ENCODE measurements at regions not wholly inside any gene's neighbourhood (a gene's known extent, or its start where the extent isn't known, plus 50 kb on each side); places are given as distances from the start of the nearest gene placed in this dataset.

DNA sequence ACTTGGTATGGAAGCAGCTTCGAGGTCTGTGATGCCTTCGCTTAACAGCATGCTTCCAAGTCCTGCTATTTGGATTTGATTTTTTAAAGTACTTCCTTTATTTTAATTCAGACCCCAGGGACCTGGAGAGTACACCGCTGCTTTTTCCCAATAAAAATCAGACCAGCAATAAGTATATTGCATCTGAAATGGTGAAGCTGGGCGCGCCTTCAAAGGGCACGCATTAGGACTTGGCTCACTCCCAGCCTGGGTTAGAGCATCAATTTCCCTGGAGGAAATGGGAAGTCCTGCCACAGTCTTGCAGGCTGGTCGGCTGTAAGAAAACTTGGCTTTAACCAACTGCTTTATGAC, 325.1 kb downstream of the RRAGC start (continued):
- TF ChIP-seq, protein P1, sequence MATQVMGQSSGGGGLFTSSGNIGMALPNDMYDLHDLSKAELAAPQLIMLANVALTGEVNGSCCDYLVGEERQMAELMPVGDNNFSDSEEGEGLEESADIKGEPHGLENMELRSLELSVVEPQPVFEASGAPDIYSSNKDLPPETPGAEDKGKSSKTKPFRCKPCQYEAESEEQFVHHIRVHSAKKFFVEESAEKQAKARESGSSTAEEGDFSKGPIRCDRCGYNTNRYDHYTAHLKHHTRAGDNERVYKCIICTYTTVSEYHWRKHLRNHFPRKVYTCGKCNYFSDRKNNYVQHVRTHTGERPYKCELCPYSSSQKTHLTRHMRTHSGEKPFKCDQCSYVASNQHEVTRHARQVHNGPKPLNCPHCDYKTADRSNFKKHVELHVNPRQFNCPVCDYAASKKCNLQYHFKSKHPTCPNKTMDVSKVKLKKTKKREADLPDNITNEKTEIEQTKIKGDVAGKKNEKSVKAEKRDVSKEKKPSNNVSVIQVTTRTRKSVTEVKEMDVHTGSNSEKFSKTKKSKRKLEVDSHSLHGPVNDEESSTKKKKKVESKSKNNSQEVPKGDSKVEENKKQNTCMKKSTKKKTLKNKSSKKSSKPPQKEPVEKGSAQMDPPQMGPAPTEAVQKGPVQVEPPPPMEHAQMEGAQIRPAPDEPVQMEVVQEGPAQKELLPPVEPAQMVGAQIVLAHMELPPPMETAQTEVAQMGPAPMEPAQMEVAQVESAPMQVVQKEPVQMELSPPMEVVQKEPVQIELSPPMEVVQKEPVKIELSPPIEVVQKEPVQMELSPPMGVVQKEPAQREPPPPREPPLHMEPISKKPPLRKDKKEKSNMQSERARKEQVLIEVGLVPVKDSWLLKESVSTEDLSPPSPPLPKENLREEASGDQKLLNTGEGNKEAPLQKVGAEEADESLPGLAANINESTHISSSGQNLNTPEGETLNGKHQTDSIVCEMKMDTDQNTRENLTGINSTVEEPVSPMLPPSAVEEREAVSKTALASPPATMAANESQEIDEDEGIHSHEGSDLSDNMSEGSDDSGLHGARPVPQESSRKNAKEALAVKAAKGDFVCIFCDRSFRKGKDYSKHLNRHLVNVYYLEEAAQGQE (IDR thresholded peaks at IDR 0.05; ENCODE audit: low read depth) = no peak
- TF ChIP-seq TCF7L2 (IDR thresholded peaks at IDR 0.05; ENCODE audit: borderline replicate concordance, extremely low read depth, insufficient read depth, insufficient read length) = no peak

DNA sequence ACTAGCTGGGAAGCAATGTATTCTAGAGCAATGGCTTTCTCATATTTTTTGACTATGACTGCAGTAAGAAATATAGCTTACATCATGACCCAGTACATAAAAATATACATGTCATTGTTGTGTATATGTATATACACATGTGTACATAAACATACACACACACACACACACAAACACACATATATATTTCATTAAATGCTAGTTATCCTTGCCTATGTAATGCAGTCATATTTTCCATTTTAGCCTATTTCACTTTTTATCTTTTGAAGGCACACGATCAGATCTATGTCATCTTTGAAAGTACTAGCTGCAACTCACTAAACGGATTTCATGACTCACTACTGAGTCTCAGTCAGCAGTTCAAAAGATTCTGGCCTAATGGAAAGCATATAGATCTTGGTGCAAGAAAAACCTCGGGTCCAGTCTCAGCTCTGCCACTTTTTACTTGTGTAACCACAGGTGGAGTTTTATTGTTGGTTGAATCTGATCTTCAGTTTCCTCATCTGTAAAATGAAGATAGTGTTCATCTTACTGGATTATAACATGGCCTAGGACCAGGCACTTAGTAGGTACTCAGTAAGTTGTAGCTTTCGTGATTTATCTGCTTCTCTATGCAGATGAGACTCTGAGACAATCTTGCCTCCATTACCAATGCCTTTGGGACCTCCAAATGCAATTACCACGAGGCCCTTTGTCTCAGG, 325.6 kb downstream of the RRAGC start:
- H3K27ac ChIP-seq (ENCODE audit: low read depth, low read length) = no peak overlapping the region
- no peak overlapping the region for H3K4me2 ChIP-seq (ENCODE audit: low read length)
- no peaks in the 10 kb centered on the region for H3K9me2 ChIP-seq (ENCODE audit: insufficient read depth)
- TF ChIP-seq ZFX (IDR thresholded peaks at IDR 0.05) = no peak
- ChIA-PET CTCF (no interaction called here), RAD21 (ENCODE audit: low non-redundant PET in 1 of 2, low total read pairs in 2 of 2, uncharacterized antibody in 2 of 2, unreplicated experiment in 2 of 2) (no interaction called here), POLR2A (no interaction called here)
- no TSS peak for BruUV-seq (replicated peaks)
- H3K36me3 ChIP-seq (ENCODE audit: control insufficient read depth in 1 of 2, insufficient read depth in 2 of 2, low read length in 2 of 2) = no peaks in the 10 kb centered on the region
- H3K9me3 ChIP-seq (ENCODE audit: control insufficient read depth in 1 of 2, insufficient read depth in 1 of 2, low read depth in 1 of 2, low read length in 2 of 2) = no peaks in the 10 kb centered on the region
- no peak overlapping the region for H2AFZ ChIP-seq (ENCODE audit: low read depth, low read length, poor library complexity, severe bottlenecking)
- no peak for ATAC-seq
- H3K79me2 ChIP-seq (ENCODE audit: insufficient read depth, low read length) = no peaks in the 10 kb centered on the region
- intact Hi-C loops (cut with micrococcal nuclease) = no loop called here
- H3K4me1 ChIP-seq (ENCODE audit: control insufficient read depth in 1 of 2, insufficient read depth in 2 of 2, low read length in 2 of 2) = no peaks in the 10 kb centered on the region
- no peak overlapping the region for H3K4me3 ChIP-seq (replicated peaks in 1 of 2; ENCODE audit: low read depth in 1 of 2, low read length in 2 of 2)
- no peak overlapping the region for H3K9ac ChIP-seq (ENCODE audit: low read length)
- no peaks in the 10 kb centered on the region for H4K20me1 ChIP-seq (ENCODE audit: insufficient read depth)
- no peak for DNase-seq (ENCODE audit: low read depth, low spot score)
- peaks cover 5% of the 10 kb centered on the region; the same call in 1 of the 2 replicates for H3K27me3 ChIP-seq (ENCODE audit: insufficient read depth, low read length)
